HTR-8/SVneo (cell line): ENCODE measurements at regions not wholly inside any gene's neighbourhood (a gene's known extent, or its start where the extent isn't known, plus 50 kb on each side); places are given as distances from the start of the nearest gene placed in this dataset.

Source experiments
- DNase-seq: peaks from one replicate; pipeline ENCODE4 v3.0.0; 2011; ENCODE audit warnings: low spot score, mixed read lengths; ENCODE audit not compliant: insufficient read length
- FAIRE-seq: peaks from 2 replicates; lab custom pipeline; 2011; peaks lifted over from hg19 to GRCh38; lab: Jason Lieb, UNC

DNA sequence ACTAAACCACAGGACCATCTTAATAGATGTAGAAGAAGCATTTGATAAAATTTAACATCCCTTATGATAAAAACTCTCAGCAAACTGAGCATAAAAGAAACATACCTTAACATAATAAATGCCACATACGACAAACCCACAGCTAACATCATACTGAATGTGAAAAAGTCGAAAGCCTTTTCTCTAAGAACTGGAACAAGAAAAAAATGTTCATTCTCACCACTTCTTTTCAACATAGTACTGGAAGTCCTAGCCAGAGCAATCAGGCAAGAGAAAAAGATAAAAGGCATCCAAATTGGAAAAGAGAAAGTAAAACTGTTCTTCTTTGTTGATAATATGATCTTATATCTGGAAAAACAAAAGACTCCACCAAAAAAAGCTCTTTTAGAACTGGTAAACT lies 134.2 kb downstream of the RPL22L1 start:
- FAIRE-seq, result no peak
- DNase-seq, result no peak

DNA sequence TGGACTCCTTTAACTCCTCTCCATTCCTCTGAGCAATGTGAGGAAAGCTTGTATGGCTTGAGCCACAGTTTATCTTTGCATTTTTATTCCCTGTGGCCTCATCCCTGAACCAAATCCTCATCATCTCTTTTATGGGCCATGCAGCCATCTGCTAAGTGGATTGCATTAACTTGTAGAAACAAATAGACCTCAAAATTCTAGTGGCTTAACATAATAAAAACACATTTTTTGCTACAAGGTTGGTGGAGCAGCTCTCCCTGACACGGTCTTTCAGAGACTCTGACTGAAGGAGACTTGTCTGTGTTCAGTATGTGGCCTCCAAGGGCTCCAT lies 135.3 kb downstream of the RPL22L1 start:
- DNase-seq, result no peak
- no peak for FAIRE-seq

DNA sequence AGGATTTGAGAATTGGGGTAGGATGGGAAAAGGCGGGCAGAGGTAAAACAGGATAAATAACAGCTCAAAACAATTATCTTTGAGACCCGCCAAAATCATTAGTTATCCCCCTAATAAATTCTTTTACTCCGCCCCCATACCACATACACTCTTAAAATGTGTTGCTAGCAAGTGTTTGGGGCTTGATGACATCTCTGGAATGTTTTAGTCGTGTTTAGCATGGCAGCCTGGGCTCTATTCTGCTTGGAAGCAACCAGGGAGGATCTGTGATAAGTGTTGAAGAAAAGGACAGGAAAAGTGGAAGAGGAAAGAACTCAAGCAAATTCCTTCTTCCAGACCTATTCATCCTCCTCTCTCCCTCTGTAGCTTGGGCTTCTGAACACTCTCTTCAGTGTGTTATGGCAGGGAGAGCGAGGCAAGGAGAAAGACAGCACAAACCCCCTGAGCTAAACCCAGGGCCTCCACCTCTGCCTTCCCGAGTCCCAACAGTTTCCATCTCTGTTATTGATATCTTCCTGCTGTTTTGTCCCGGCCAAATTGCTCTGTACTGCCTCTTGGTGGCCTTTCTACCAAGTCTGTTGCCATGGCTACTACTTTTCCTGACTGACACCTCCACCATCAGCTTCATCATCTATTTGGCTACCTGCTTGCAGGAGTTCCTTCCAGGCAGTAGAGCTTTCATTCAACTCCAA lies 135.8 kb downstream of the RPL22L1 start:
- no peak for DNase-seq
- FAIRE-seq, result no peak

DNA sequence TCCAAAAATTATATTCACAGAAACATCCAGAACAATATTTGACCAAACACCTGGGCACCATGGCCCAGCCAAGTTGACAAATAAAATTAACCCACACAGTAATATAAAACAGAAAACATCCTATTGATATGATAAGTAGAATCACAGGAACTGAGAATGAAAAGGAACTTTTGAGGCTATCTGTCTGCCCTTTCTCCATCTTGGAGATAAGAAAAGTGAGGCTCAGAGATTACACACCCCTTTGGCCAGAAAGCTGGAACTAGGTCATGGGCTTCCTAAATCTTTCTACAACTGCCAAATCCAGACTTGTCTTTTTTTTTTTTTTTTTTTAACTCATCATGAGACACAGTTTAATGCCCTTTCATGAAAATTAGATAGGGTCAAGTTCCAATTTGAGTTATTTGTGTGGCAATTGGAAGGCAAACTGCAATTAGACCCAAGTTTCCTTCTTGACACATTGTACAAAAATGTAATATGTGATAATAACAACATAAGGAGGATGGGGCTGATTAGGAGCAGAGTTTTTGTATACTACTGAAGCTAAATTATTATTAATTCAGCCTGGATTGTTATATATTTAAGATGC lies 137.2 kb downstream of the RPL22L1 start:
- FAIRE-seq (no peak), DNase-seq (no peak)

DNA sequence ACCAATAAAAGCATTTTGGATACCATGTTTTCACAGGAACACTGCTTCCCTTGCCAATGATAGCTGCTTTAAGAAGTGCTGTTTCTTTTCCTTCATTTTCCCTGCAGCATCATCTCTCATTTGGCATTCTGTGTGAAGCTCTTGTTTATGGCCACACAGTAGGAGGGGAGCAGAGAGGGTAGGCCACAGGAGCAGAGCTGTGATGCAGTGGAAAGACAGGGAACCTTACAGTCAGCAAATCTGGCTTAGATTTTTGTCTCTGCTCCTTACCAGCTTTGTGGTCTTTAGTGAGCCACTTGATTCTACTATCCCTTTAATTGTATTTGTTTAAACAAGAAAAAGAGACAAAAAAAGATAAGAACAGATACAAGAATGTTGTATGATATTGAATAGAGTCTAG lies 138.7 kb downstream of the RPL22L1 start:
- no peak for FAIRE-seq
- DNase-seq, result no peak

GRCh38 chr3:170730071-170730812 lies 139.8 kb downstream of the RPL22L1 start:
- DNase-seq (no peak), FAIRE-seq (no peak)

DNA sequence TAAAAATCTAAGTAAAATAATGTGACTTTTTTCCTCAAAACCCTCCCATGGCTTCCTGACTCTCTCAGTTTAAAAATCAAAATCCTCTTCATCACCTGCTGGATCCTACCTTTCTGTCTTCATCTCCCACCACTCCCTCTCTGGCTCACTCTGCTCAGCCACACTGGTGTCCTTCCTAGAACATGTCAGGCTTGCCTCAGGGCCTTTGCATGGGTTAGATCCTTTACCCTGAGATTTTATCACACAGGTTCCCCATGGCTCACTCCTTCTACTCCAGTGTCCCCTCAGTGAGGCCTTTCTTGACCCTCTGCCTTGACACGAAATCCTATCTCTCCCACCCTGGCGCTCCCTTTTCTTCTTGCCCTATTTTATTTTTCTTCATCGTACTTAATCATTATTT lies 141.8 kb downstream of the RPL22L1 start:
- FAIRE-seq (no peak), DNase-seq (no peak)

DNA sequence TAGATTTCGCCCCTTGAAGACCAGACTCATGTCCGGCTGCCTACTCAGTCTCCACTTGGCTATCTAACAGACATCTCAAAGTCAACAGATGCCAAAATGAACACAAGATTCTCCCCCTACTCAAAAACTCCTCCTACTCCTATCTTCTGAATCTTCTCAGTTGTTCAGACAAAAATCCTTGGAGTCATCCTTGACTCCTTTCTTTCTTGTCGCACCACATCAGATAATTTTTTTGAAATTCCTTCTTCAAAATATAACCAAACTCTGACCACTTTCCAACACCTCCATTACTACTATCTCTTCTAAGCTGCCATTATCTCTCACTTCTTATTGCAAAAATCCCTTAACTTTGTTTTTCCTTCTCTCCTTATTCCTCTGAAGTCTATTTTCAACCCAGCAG lies 141.9 kb upstream of the SLC7A14 start:
- no peak for FAIRE-seq
- DNase-seq, result no peak

DNA sequence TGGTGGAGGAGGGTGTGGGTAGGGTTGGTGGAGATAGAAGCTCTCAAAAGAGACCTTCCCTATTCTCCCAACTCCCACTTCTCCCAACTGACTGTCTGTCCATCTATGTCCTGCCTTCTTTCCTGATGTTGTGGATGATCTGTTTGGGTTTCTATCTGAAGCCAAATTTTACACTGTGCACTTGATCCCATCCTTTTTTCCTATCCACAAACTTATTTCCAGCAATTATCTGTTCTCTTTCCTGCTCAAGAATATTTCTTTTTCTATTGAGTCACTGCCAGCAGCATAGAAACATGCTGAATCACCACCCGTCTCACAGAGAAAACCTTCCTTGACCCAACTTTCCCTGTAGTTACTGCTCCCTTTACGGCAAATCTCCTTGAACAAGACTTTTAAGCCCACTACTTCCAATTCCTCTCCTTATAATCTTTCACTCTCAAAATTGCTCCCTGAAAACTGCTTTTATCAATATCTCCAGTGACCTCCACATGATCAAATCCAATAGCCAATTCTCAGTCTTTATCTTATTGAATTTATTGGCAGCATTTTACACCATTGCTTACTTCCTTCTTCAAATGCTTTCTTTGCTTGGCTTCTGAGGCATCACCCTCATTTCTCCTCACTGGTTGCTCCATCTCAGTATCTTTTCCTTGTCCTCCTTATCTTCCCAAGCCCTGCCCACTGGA lies 141.2 kb upstream of the SLC7A14 start:
- DNase-seq (peak; percentile 45), FAIRE-seq (no peak)

- no peak for FAIRE-seq
- DNase-seq, result no peak
Observed at GRCh38 chr3:170725285-170725731, 139.4 kb upstream of the SLC7A14 start.

DNA sequence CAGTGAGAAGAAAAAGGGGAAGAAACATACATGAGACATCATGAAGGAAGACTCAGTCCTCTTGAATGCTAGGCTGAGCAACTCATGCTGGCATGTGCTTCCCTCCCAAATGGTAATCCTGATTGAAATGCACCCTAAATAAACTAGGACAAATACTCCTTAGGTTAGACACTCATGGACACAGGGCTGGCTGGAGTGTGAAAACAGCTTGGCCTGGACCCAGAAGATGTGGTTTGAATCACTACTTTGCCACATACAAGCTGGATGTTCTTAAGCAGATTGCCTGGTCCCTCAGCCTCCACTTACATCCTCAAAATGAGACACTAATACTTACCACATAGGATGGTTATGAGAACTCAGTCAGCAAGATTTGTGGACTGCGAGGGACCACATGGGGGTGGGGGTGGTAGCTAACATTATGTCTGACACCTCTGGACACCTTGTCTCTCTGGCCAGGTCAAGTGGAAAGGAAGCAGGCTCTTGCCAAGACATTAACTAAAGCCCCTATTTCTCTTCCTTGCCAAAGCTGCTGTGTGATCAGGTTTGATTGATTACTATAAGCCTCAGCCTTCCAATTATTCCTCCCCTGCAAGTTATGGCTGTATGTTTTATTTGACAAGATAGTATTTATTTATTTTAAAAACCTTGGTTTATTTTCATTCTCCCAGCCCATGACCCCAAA lies 138.9 kb upstream of the SLC7A14 start:
- FAIRE-seq (peak; percentile 36), DNase-seq (no peak)

- DNase-seq (no peak), FAIRE-seq (no peak)
Observed at GRCh38 chr3:170723241-170723640, 137.4 kb upstream of the SLC7A14 start.

GRCh38 chr3:170721563-170721962 lies 135.7 kb upstream of the SLC7A14 start:
- FAIRE-seq (no peak), DNase-seq (no peak)

DNA sequence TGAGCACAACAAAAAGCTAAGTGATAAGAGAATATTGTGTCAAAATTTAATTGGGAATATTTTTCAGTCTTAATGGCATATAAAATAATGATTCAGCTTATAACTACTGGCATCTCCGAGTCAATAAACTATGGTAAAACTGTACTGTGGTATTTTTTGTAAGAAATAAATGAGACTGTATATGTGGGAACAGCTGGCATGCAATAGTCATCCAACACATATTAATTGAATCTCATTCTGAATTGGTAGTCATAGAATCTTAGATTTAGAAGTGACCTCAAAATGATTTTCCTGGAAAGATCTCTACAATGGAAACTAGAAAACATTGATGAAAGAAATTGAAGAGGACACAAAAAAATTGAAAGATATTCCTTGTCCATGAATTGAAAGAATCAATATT lies 133.4 kb upstream of the SLC7A14 start:
- no peak for DNase-seq
- no peak for FAIRE-seq

GRCh38 chr3:170718848-170719247 lies 133.0 kb upstream of the SLC7A14 start:
- no peak for FAIRE-seq
- no peak for DNase-seq

- FAIRE-seq, result peak; percentile 20
- no peak for DNase-seq
Observed at GRCh38 chr3:170717410-170718402, 131.8 kb upstream of the SLC7A14 start.

GRCh38 chr3:170716172-170716805 lies 130.4 kb upstream of the SLC7A14 start:
- DNase-seq (no peak), FAIRE-seq (peak; percentile 26)

- FAIRE-seq (no peak), DNase-seq (no peak)
Observed at GRCh38 chr3:170714562-170715535, 129.0 kb upstream of the SLC7A14 start.
